Neuronal stem cell (in vitro differentiated cells): ENCODE measurements at regions not wholly inside any gene's neighbourhood (a gene's known extent, or its start where the extent isn't known, plus 50 kb on each side); places are given as distances from the start of the nearest gene placed in this dataset.
"Not testable (repeated sequence)": the region's sequence is repeated elsewhere in the genome, so short reads cannot be mapped to it uniquely, and the experiment has no call there.

Experiments used
- DNase-seq: peaks from one replicate; pipeline ENCODE4 v3.0.0-alpha.2; 2013; ENCODE audit warnings: low spot score
- H2AFZ ChIP-seq: one replicate; pipeline ENCODE4 v1.6.1; 2013; ENCODE audit warnings: mild to moderate bottlenecking, low read length, inconsistent platforms
- H2AK5ac ChIP-seq: 2 replicates; pipeline ENCODE4 v1.6.1; 2013; ENCODE audit warnings: low read depth, mild to moderate bottlenecking, inconsistent platforms, low read length, moderate library complexity, mixed read lengths
- H2BK120ac ChIP-seq: 2 replicates; pipeline ENCODE4 v1.6.1; 2013; ENCODE audit warnings: low read depth, mild to moderate bottlenecking, inconsistent platforms, low read length, moderate library complexity, mixed read lengths
- H2BK12ac ChIP-seq: one replicate; pipeline ENCODE4 v1.6.1; 2013; ENCODE audit warnings: low read length, inconsistent platforms
- H2BK15ac ChIP-seq: 2 replicates; pipeline ENCODE4 v1.6.1; 2013; ENCODE audit warnings: mild to moderate bottlenecking, low read length, inconsistent platforms, mixed read lengths
- H2BK5ac ChIP-seq: one replicate; pipeline ENCODE4 v1.6.1; 2013; ENCODE audit warnings: inconsistent platforms, mild to moderate bottlenecking, low read length, moderate library complexity
- H3K14ac ChIP-seq: one replicate; pipeline ENCODE4 v1.6.1; 2013; ENCODE audit warnings: low read length, inconsistent platforms
- H3K18ac ChIP-seq: 2 replicates; pipeline ENCODE4 v1.6.1; 2013; ENCODE audit warnings: low read length, inconsistent platforms
- H3K23ac ChIP-seq: 2 replicates; pipeline ENCODE4 v1.6.1; 2013; ENCODE audit warnings: low read depth, mild to moderate bottlenecking, mixed read lengths, low read length, inconsistent platforms; ENCODE audit not compliant: poor library complexity
- H3K27ac ChIP-seq: replicated peaks from 3 replicates; pipeline ENCODE4 v1.5.1; 2013; ENCODE audit warnings: low read length, inconsistent platforms
- H3K27me3 ChIP-seq, 3 experiments: 2 replicates each; pipeline ENCODE4 v1.6.1; 2013; ENCODE audit warnings: low read length in 3 of 3, mild to moderate bottlenecking in 2 of 3, inconsistent platforms in 1 of 3, low read depth in 1 of 3, mixed read lengths in 1 of 3, moderate library complexity in 1 of 3; ENCODE audit not compliant: control insufficient read depth in 3 of 3, insufficient read depth in 3 of 3
- H3K36me3 ChIP-seq, 2 donors: replicated peaks in 1 of 2; 2 replicates each; pipeline ENCODE4 v1.6.1; 2013; ENCODE audit warnings: low read length in 2 of 2; ENCODE audit not compliant: control insufficient read depth in 2 of 2, insufficient read depth in 2 of 2
- H3K4ac ChIP-seq: 2 replicates; pipeline ENCODE4 v1.6.1; 2013; ENCODE audit warnings: inconsistent platforms, mild to moderate bottlenecking, low read length, moderate library complexity
- H3K4me1 ChIP-seq, 2 donors: 1 replicate in 1 of 2; 2 replicates in 1 of 2; pipeline ENCODE4 v1.6.1; 2013; ENCODE audit warnings: low read length in 2 of 2, low read depth in 1 of 2; ENCODE audit not compliant: control insufficient read depth in 2 of 2, insufficient read depth in 1 of 2
- H3K4me2 ChIP-seq: one replicate; pipeline ENCODE4 v1.6.1; 2013; ENCODE audit warnings: mild to moderate bottlenecking, low read length, inconsistent platforms; ENCODE audit not compliant: insufficient read depth, poor library complexity, severe bottlenecking
- H3K4me3 ChIP-seq, 2 donors: 2 replicates each; pipeline ENCODE4 v1.5.1; 2013; ENCODE audit warnings: low read length in 2 of 2, mild to moderate bottlenecking in 2 of 2, inconsistent platforms in 1 of 2, moderate library complexity in 1 of 2
- H3K79me1 ChIP-seq: one replicate; pipeline ENCODE4 v1.6.1; 2013; ENCODE audit warnings: low read depth, mild to moderate bottlenecking, inconsistent platforms, low read length, moderate library complexity
- H3K9ac ChIP-seq: one replicate; pipeline ENCODE4 v1.6.1; 2013; ENCODE audit warnings: mild to moderate bottlenecking, low read depth, low read length, inconsistent platforms; ENCODE audit not compliant: poor library complexity
- H3K9me3 ChIP-seq, 2 donors: replicated peaks in 1 of 2; 2 replicates each; pipeline versions ENCODE3 to v1.6.1; 2013; ENCODE audit warnings: low read length in 2 of 2, mild to moderate bottlenecking in 2 of 2, inconsistent platforms in 1 of 2, low read depth in 1 of 2, mixed read lengths in 1 of 2, moderate library complexity in 1 of 2; ENCODE audit not compliant: control insufficient read depth in 2 of 2, insufficient read depth in 1 of 2
- H4K8ac ChIP-seq: one replicate; pipeline ENCODE4 v1.6.1; 2013; ENCODE audit warnings: low read depth, mild to moderate bottlenecking, inconsistent platforms, low read length, moderate library complexity
- H4K91ac ChIP-seq: one replicate; pipeline ENCODE4 v1.6.1; 2013; ENCODE audit warnings: low read length, low read depth, mild to moderate bottlenecking, inconsistent platforms; ENCODE audit not compliant: poor library complexity
- WGBS, 2 donors: extraction: QIAGEN DNeasy Blood & Tissue Kit; methylation state at CpG; one replicate each; pipeline ENCODE4 v1.1.7; 2013; ENCODE audit warnings: missing lambda C conversion rate in 2 of 2, mixed read lengths in 1 of 2; ENCODE audit not compliant: insufficient read length in 2 of 2, insufficient replicate concordance in 1 of 2; ENCODE audit errors: extremely low coverage in 2 of 2; 5-methylcytosine and 5-hydroxymethylcytosine counted together

DNA sequence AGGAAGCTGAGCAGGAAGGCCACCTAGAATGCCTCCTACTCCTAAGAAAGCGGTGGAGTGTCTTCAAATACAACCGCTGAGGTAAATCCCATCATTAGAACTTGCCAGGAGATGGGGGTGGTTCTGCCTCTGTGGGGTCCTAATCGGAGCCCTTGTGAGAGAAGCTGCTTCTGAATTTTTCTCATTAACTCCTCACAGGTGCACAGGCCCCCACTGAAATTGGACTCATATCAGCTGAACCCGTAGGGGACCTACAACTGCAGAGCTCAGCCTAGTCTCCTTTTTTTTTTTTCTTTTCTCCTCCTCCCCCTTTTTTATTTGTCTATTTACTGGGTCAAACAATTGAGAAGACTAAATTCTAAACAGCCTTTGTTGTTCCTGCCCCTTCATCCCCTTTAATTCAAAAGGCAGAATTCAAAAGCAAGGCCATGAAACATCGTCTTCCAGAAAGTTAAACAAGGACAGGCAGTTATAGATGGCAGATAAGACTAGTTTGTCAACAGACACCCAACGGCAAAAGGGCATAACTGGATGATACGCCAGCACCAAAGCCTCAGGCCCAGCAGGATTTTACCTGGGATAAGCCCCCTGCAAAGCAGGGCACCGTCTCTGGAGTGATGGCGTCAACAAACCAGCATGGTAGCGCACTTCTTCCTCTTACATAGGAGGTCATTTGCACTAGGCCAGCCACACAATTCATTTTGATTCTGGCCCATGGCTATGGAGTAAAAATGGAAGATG, 213.7 kb upstream of the HES1 start:
- no peaks in the 10 kb centered on the region for H3K27me3 ChIP-seq
- H3K9ac ChIP-seq: no peak overlapping the region
- H2BK120ac ChIP-seq: no peak overlapping the region
- H3K14ac ChIP-seq: no peak overlapping the region
- no peak overlapping the region for H4K91ac ChIP-seq
- H3K4me1 ChIP-seq: peaks cover 3 to 6% of the 10 kb centered on the region in 2 donors
- no peak for DNase-seq
- no peak overlapping the region for H3K4me2 ChIP-seq
- no peaks in the 10 kb centered on the region for H3K79me1 ChIP-seq
- peaks cover 3 to 24% of the 10 kb centered on the region in 2 donors for H3K9me3 ChIP-seq
- no peak overlapping the region for H2AFZ ChIP-seq
- H3K4me3 ChIP-seq: no peak overlapping the region
- H4K8ac ChIP-seq: no peak overlapping the region
- H3K36me3 ChIP-seq: no peaks in the 10 kb centered on the region
- no peak overlapping the region for H2BK15ac ChIP-seq
- peak overlapping the region; percentile 59 for H3K18ac ChIP-seq
- no peak overlapping the region for H2BK12ac ChIP-seq
- H3K23ac ChIP-seq: no peak overlapping the region
- no peak overlapping the region for H3K4ac ChIP-seq
- no peak overlapping the region for H2BK5ac ChIP-seq
- no peak overlapping the region for H2AK5ac ChIP-seq
- WGBS, 2 donors: no CpG with 5 or more reads among the region's 10 CpGs
- H3K27ac ChIP-seq: no peak overlapping the region

GRCh38 chr3:193923958-193924357, 212.0 kb upstream of the HES1 start:
- not testable (repeated sequence) for H3K79me1 ChIP-seq, H4K91ac ChIP-seq, H3K27ac ChIP-seq, H2BK120ac ChIP-seq, H2BK12ac ChIP-seq, H3K27me3 ChIP-seq, H3K9ac ChIP-seq, H2AK5ac ChIP-seq, H2AFZ ChIP-seq, H3K14ac ChIP-seq, H3K36me3 ChIP-seq, H2BK15ac ChIP-seq, H3K4me1 ChIP-seq, H3K4me2 ChIP-seq, DNase-seq, H4K8ac ChIP-seq, H3K23ac ChIP-seq, H3K4me3 ChIP-seq, H2BK5ac ChIP-seq, H3K4ac ChIP-seq, H3K18ac ChIP-seq
- peaks cover 3 to 24% of the 10 kb centered on the region in 2 donors for H3K9me3 ChIP-seq

DNA sequence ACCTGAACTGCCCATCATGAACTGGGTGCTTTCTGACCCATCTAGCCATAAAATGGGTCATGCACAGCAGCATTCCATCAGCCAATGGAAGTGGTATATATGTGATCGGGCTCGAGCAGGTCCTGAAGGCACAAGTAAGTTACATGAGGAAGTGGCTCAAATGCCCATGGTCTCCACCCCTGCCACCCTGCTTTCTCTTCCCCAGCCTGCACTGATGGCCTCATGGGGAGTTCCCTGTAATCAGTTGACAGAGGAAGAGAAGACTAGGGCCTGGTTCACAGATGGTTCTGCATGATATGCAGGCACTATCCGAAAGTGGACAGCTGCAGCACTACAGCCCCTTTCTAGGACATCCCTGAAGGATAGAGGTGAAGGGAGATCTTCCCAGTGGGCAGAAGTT, 209.9 kb upstream of the HES1 start:
- H2BK12ac ChIP-seq, H3K14ac ChIP-seq, H2BK120ac ChIP-seq, H3K27ac ChIP-seq, H3K27me3 ChIP-seq, H3K4ac ChIP-seq, H3K4me1 ChIP-seq, H2BK5ac ChIP-seq, H3K18ac ChIP-seq, DNase-seq, H3K9ac ChIP-seq, H4K91ac ChIP-seq, H2BK15ac ChIP-seq, H2AK5ac ChIP-seq, H3K79me1 ChIP-seq, H4K8ac ChIP-seq, H3K23ac ChIP-seq, H3K4me2 ChIP-seq, H3K36me3 ChIP-seq, H3K4me3 ChIP-seq, H2AFZ ChIP-seq: not testable (repeated sequence)
- no CpG with 5 or more reads among the region's 3 CpGs for WGBS, 2 donors
- H3K9me3 ChIP-seq: peaks cover 0 to 19% of the 10 kb centered on the region in 2 donors

DNA sequence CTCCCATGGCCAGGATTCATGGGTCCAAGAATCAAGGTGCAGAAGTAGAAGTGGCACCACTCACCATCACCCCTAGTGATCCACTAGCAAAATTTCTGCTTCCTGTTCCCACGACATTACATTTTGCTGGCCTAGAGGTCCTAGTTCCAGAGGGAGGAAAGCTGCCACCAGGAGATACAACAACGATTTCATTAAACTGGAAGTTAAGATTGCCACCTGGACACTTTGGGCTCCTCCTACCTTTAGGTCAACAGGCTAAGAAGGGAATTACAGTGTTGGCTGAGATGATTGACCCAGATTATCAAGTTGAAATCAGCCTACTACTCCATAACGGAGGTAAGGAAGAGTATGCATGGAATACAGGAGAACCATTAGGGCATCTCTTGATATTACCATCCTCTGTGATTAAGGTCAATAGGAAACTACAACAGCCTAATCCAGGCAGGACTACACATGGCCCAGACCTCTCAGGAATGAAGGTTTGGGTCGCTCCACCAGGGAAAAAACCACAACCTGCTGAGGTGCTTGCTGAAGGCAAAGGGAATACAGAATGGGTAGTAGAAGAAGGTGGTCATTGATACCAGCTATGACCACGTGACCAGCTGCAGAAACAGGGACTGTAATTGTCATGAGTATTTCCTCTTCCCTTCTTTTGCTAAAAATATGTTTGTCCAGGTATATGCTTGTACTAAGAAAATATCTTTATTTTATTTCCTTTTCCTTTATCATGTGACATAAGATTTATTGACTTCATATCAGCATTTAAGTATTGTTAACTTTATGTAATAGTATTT, 208.3 kb upstream of the HES1 start:
- H3K79me1 ChIP-seq, H3K14ac ChIP-seq, H4K8ac ChIP-seq, H3K18ac ChIP-seq, H2AFZ ChIP-seq, H3K36me3 ChIP-seq, H3K4me1 ChIP-seq, H3K27ac ChIP-seq, H3K9ac ChIP-seq, H2BK5ac ChIP-seq, H3K4ac ChIP-seq, H3K4me3 ChIP-seq, H2BK120ac ChIP-seq, H4K91ac ChIP-seq, H3K23ac ChIP-seq, DNase-seq, H3K4me2 ChIP-seq, H2BK12ac ChIP-seq, H3K27me3 ChIP-seq, H2BK15ac ChIP-seq, H2AK5ac ChIP-seq: not testable (repeated sequence)
- H3K9me3 ChIP-seq: peaks cover 0 to 14% of the 10 kb centered on the region in 2 donors
- no CpG with 5 or more reads among the region's 5 CpGs for WGBS, 2 donors
